GM12864 (cell line): ENCODE measurements at regions not wholly inside any gene's neighbourhood (a gene's known extent, or its start where the extent isn't known, plus 50 kb on each side); places are given as distances from the start of the nearest gene placed in this dataset.

Experiments
- DNase-seq: peaks from one replicate; pipeline ENCODE4 v3.0.0-alpha.2; 2011; ENCODE audit warnings: low read depth
- H3K4me3 ChIP-seq: 2 replicates; pipeline ENCODE4 v1.5.1; 2011; ENCODE audit warnings: mild to moderate bottlenecking, low read depth, low read length, control low read depth
- CTCF ChIP-seq: IDR thresholded peaks from 2 replicates; pipeline ENCODE4 v1.5.1; 2011; ENCODE audit warnings: low read depth, mild to moderate bottlenecking, moderate library complexity, low read length, control low read depth, inconsistent platforms; ENCODE audit errors: missing control alignments

- TF ChIP-seq CTCF = no peak
- no peak overlapping the region for H3K4me3 ChIP-seq
- no peak for DNase-seq
Measured at GRCh38 chr2:5433855-5434254, 258.3 kb upstream of the SOX11 start.

- TF ChIP-seq CTCF = no peak
- no peak overlapping the region for H3K4me3 ChIP-seq
- no peak for DNase-seq
Measured at GRCh38 chr2:5437375-5437774, 254.8 kb upstream of the SOX11 start.

GRCh38 chr2:5440174-5440573 lies 252.0 kb upstream of the SOX11 start:
- TF ChIP-seq CTCF = no peak
- no peak overlapping the region for H3K4me3 ChIP-seq
- DNase-seq = no peak

GRCh38 chr2:5442736-5443135 lies 249.4 kb upstream of the SOX11 start:
- TF ChIP-seq CTCF = no peak
- DNase-seq = no peak
- H3K4me3 ChIP-seq = no peak overlapping the region

- H3K4me3 ChIP-seq = no peak overlapping the region
- TF ChIP-seq CTCF = no peak
- no peak for DNase-seq
Measured at GRCh38 chr2:5444168-5444567, 248.0 kb upstream of the SOX11 start.

GRCh38 chr2:5444854-5445253 lies 247.3 kb upstream of the SOX11 start:
- DNase-seq = no peak
- no peak for TF ChIP-seq CTCF
- H3K4me3 ChIP-seq = no peak overlapping the region

GRCh38 chr2:5449867-5450266 lies 242.3 kb upstream of the SOX11 start:
- DNase-seq = no peak
- no peak overlapping the region for H3K4me3 ChIP-seq
- no peak for TF ChIP-seq CTCF
